Type B pancreatic cell (in vitro differentiated cells): ENCODE measurements at regions not wholly inside any gene's neighbourhood (a gene's known extent, or its start where the extent isn't known, plus 50 kb on each side); places are given as distances from the start of the nearest gene placed in this dataset.

Experiments used
- DNase-seq: peaks from one replicate; pipeline ENCODE4 v3.0.0; 2021; ENCODE audit warnings: mixed read lengths; ENCODE audit not compliant: unreplicated experiment; ENCODE audit errors: extremely low spot score
- H3K27ac Mint-ChIP-seq: 2 replicates; pipeline ENCODE4 v1.8.0; 2021; ENCODE audit warnings: mild to moderate bottlenecking, mixed read lengths
- H3K27me3 Mint-ChIP-seq: 2 replicates; pipeline ENCODE4 v1.8.0; 2021; ENCODE audit warnings: mixed read lengths
- H3K36me3 Mint-ChIP-seq: 2 replicates; pipeline ENCODE4 v1.8.0; 2021; ENCODE audit warnings: mixed read lengths
- H3K4me1 Mint-ChIP-seq: one replicate; pipeline ENCODE4 v1.8.0; 2021; ENCODE audit warnings: mixed read lengths; ENCODE audit not compliant: unreplicated experiment
- H3K4me3 Mint-ChIP-seq: 2 replicates; pipeline ENCODE4 v1.8.0; 2021; ENCODE audit warnings: mild to moderate bottlenecking, mixed read lengths
- H3K9me3 Mint-ChIP-seq: 2 replicates; pipeline ENCODE4 v1.8.0; 2021; ENCODE audit warnings: mixed read lengths
- TF ChIP-seq, protein P1 (sequence below): fragments of 200-600 bp; sonication (generic); conservative IDR thresholded peaks from 2 replicates; pipeline ENCODE4 v1.5.0; 2021; ENCODE audit warnings: antibody characterized with exemption, mild to moderate bottlenecking

DNA sequence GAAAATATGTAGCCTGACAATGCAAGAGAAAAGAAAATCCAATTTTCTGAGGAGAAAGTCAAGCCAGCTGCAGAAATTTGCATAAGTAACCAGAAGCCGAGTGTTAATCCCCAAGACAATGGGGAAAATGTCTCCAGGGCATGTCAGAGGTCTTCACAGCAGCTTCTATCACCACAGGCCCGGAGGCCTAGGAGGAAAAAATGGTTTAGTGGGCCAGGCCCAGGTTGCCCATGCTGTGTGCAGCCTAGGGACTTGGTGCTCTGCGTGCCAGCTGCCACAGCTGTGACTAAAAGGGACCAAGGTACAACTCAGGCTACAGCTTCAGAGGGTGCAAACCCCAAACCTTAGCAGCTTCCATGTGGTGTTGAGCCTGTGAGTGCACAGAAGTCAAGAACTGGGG is 201.2 kb upstream of the SOX2 start:
- H3K4me3 Mint-ChIP-seq: no peak overlapping the region
- peaks cover 12% of the 10 kb centered on the region for H3K9me3 Mint-ChIP-seq
- no peak overlapping the region for H3K27ac Mint-ChIP-seq
- H3K27me3 Mint-ChIP-seq: no peaks in the 10 kb centered on the region
- H3K4me1 Mint-ChIP-seq: no peaks in the 10 kb centered on the region
- no peaks in the 10 kb centered on the region for H3K36me3 Mint-ChIP-seq
- no peak for DNase-seq
- TF ChIP-seq, protein P1, sequence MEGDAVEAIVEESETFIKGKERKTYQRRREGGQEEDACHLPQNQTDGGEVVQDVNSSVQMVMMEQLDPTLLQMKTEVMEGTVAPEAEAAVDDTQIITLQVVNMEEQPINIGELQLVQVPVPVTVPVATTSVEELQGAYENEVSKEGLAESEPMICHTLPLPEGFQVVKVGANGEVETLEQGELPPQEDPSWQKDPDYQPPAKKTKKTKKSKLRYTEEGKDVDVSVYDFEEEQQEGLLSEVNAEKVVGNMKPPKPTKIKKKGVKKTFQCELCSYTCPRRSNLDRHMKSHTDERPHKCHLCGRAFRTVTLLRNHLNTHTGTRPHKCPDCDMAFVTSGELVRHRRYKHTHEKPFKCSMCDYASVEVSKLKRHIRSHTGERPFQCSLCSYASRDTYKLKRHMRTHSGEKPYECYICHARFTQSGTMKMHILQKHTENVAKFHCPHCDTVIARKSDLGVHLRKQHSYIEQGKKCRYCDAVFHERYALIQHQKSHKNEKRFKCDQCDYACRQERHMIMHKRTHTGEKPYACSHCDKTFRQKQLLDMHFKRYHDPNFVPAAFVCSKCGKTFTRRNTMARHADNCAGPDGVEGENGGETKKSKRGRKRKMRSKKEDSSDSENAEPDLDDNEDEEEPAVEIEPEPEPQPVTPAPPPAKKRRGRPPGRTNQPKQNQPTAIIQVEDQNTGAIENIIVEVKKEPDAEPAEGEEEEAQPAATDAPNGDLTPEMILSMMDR: no peak

DNA sequence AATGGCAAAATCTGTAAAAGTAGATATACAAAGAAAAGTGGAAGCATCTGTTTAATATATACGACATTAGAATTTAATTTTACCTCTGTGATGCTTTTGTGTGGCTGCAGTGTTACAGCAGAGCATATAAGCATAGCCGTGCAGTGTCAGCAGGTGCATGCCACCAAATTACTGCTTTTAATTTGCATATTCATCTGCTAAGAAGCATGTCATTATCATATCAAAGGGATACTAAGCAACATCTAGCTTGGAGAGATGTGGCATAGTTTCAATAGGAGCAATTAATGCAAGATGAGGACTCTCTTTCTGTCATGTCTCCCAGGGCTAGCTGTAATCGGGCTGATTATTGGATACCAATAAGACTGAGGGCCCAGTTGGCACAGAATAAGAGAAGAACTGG is 214.4 kb upstream of the SOX2 start:
- Mint-ChIP-seq H3K27me3 (no peaks in the 10 kb centered on the region), H3K4me3 (no peak overlapping the region), H3K36me3 (no peaks in the 10 kb centered on the region), H3K4me1 (no peaks in the 10 kb centered on the region), H3K27ac (no peak overlapping the region), H3K9me3 (no peaks in the 10 kb centered on the region)
- DNase-seq: no peak
- TF ChIP-seq, protein P1: no peak

DNA sequence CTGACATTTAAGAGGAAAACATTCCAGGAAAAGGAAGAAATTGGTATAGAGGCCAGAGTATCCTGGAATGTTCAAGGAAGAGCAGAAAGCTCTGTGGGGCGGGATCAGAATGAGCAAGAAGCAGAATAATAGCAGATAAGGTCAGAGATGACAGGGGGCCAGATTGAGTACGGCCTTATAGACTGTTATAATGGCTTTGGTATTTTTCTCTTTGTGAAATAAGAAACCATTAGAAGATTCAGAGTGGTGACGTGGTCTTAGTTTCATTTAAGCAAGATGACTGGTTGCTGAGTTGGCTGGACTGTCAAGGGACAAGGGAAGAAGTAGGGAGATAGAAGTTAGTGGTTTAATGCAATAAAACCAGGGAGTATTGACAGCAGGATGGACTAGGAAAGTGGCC is 218.3 kb upstream of the SOX2 start:
- Mint-ChIP-seq H3K27ac (no peak overlapping the region), H3K27me3 (peaks cover 3% of the 10 kb centered on the region), H3K4me3 (no peak overlapping the region), H3K9me3 (no peaks in the 10 kb centered on the region), H3K36me3 (no peaks in the 10 kb centered on the region), H3K4me1 (no peaks in the 10 kb centered on the region)
- DNase-seq: no peak
- TF ChIP-seq, protein P1: no peak

DNA sequence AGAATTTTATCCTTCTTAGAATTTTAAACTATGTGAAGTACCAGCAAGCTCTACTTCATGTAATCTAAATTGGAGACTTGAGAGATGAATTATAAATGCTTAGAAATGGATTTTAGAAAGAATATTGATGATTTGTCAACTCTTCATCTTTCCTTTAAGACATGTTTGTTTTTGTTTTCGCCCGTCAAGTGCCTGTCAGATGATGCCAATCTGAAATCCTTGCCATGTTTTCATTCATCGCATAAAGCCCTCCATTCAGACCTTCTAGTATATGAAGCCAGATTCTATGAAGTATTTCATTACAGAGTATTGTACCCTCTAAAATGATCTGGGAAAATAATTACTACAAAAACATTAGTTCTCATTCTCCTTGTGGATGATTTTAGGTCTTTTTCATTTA is 223.2 kb upstream of the SOX2 start:
- Mint-ChIP-seq H3K4me3 (no peak overlapping the region), H3K4me1 (no peaks in the 10 kb centered on the region), H3K27ac (no peak overlapping the region), H3K9me3 (no peaks in the 10 kb centered on the region), H3K36me3 (no peaks in the 10 kb centered on the region), H3K27me3 (peaks cover 10% of the 10 kb centered on the region)
- DNase-seq: no peak
- TF ChIP-seq, protein P1: no peak

DNA sequence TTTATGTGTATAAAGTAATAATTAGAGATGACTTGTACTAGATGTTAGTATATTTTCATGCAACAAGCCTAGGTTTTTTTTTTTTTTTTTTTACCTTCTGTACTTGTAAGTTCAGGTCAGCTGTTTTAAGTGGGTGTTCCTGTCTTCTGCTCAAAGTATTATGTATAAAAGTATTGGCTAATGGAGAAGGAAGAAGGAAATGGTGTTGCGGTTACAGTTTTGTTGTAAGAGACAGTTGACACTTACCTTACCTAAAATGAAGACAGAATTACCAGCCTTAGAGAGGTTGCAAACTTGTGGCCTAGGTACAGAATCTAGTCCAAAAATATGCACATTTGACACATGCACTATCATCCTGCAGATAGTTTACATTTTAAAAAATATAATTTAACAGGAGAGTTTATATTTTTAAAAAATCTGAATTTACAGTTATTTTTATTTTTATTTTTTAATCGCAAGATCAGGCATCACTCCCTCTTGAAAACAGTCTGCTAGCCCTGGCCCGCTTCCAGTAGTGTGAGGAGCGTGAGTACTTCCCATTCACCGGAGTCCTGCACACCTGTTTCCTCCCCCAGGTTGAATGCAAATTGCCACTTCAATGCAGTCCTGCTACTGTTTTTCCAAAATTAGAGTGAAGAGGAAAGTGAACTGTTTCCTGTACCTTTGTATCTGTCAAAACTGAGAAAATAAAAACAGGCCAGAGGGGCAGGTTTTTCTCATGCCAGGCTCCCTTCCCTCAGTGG is 224.3 kb upstream of the SOX2 start:
- Mint-ChIP-seq H3K4me1 (no peaks in the 10 kb centered on the region), H3K9me3 (no peaks in the 10 kb centered on the region), H3K36me3 (no peaks in the 10 kb centered on the region), H3K27ac (no peak overlapping the region), H3K27me3 (peaks cover 13% of the 10 kb centered on the region), H3K4me3 (no peak overlapping the region)
- DNase-seq: no peak
- TF ChIP-seq, protein P1: no peak
